CD4-positive, alpha-beta T cell treated with Interleukin-17A for 4 hours (primary cell): ENCODE measurements at regions not wholly inside any gene's neighbourhood (a gene's known extent, or its start where the extent isn't known, plus 50 kb on each side); places are given as distances from the start of the nearest gene placed in this dataset.
"Not testable (repeated sequence)": the region's sequence is repeated elsewhere in the genome, so short reads cannot be mapped to it uniquely, and the experiment has no call there.

ENCODE experiments used
- DNase-seq: peaks from one replicate; pipeline ENCODE4 v3.0.0-alpha.2; 2020; ENCODE audit warnings: mixed read lengths

DNA sequence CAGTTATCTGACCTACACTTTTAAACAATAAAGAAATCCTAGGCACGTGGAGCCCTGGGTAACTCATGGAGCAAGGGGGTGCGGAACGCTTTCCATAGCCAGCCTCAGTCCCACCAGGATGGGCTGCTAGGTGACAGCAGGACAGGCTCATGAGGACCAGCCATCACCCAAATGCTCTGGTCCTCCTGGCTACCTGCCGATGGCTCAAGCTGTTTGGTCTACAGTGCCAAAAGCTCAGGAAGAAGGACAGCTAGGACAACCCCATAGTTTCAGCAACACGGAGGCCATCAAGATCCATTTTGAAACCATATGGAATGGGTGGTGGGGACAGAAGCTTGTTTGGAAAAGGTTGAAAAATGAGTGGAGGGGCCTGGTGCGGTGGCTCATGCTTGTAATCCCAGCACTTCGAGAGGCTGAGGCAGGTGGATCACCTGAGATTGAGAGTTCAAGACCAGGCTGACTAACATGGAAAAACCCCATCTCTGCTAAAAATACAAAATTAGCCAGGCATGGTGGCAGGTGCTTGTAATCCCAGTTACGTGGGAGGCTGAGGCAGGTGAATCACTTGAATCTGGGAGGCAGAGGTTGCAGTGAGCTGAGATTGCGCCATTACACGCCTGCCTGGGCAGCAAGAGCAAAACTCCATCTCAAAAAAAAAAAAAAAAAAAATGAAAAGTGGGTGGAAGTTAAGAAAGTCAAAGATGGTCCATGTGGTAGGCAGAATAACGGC, 93.7 kb upstream of the ALDH3B2 start:
- DNase-seq, result not testable (repeated sequence)

DNA sequence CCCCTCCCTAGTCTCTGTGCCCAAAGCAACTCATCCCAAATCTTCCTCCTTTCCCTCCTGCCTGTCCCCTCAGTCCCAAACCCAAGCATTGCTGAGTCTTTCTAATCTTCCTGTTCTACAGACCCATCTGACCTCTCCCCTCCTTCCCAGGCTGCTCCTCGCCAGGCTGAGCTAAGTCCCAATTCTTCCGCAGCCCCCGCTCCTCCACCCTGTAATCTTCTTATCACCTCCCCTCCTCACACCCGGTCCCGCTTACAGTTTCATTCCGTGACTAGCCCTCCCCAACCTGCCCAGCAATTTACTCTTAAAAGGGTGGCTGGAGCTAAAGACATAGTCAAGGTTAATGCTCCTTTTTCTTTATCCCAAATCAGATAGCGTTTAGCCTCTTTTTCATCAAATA, 86.8 kb upstream of the ALDH3B2 start:
- DNase-seq, result not testable (repeated sequence)

DNA sequence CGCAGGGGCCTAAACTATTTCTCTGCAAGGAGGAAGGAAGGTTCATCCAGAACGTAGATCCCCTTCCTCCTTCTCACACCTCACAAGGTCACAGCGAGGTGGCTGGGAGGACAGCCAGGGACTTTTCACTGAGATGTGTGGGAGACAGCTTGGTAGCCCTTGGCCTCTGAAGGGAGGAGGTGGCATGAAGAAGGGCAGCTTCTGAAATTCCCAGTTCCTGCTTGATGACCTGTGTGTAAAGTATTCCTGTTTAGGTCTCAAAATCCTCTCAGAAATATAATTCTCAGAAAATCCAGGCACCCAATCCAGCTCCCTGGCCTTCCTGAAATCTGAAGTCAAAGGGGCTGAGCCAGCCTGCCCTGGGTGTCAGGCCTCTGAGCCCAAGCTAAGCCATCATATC, 84.9 kb upstream of the ALDH3B2 start:
- DNase-seq, result not testable (repeated sequence)

DNA sequence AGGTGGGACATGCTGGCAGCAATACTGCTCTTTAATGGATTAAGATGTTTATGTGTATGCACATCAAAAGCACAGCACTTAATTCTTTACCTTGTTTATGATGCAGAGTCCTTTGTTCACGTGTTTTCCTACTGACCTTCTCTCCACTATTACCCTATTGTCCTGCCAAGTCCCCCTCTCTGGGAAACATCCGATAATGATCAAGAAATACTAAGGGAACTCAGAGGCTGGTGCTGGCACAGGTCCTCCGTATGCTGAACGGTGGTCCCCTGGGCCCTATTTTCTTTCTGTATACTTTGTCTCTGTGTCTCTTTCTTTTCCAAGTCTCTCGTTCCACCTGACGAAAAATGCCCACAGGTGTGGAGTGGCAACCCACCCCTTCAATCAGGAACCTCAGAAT, 84.0 kb upstream of the ALDH3B2 start:
- DNase-seq, result not testable (repeated sequence)

DNA sequence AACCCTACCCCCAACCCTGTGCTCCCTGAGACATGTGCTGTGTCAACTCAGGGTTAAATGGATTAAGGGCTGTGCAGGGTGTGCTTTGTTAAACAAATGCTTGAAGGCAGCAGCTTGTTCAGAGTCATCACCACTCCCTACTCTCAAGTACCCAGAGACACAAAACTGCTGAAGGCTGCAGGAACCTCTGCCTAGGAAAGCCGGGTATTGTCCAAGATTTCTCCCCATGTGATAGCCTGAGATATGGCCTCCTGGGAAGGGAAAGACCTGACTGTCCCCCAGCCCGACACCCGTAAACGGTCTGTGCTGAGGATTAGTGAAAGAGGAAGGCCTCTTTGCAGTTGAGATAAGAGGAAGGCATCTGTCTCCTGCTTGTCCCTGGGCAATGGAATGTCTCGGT, 83.6 kb upstream of the ALDH3B2 start:
- not testable (repeated sequence) for DNase-seq

DNA sequence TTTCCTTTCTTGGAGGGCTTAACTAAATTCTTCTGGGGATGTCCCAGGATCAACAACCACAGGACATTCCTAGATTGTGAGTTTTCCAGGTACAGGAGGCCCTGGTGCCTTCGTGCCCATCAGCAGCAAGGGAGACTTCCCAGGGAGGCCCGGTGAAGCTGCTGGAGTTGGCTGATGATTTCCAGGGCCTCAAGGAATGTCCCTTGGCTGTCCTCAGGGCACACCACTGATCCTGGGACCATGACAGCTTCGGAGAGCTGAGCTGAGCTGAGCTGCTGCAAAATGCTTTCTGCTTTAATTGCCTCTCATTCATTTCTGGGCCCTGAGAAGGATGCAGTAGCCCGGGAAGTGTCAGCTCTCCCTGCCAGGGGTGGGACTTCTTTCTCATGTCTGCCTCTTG, 79.4 kb upstream of the ALDH3B2 start:
- not testable (repeated sequence) for DNase-seq

DNA sequence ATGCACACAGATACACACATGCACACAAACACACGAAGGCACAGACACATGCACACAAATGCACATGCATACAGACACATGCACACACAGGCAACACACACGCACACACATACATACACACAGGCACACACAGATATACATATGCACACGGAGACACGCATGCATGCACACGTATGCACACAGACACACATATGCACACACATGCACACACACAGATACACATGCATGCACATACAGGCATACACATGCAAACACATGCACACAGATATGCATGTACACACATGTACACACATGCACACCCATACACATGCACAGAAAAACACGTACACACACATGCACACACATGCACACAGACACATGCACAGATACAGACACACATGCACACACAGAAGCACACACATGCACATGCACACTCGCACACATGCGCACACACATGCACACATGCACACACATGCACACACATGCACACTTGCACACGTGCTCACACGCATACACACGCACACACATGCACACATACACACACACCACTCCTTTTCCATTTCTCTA, 70.8 kb upstream of the ALDH3B2 start:
- DNase-seq, result no peak

DNA sequence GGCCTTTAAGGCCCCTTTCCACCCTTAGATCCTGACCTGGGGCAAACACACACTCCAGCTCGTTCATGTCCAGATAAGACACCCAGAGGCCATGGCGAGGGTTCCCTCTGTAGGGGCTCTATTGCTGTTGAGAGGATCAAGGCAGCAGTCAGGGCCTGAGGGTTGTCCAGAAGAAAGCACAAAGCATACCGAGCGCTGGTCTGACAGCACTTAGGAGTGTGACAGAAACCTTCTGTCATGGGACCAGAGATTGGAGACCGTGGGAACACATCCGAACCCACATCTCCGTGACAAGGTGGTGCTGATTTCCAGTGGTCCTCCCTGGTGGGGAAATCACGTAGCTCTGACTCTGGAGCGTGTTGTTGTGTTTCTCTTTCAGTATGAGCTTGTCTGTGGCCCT, 69.8 kb upstream of the ALDH3B2 start:
- DNase-seq, result not testable (repeated sequence)

DNA sequence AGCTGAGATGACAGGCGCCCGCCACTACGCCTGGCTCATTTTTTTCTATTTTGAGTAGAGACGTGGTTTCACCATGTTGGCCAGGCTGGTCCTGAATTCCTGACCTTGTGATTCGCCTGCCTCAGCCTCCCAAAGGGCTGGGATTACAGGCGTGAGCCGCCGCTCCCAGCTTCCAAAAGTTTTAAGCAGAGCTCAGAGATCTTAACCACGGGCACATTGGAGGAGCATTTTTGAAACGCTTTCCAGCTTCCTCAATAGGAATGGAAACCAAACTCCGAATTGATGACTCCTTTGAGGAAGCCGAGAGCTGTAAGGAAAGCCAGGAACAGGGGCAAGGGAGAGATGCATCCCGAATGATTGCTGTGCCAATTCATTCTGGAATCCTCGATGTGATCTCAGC, 63.8 kb upstream of the ALDH3B2 start:
- DNase-seq, result not testable (repeated sequence)

DNA sequence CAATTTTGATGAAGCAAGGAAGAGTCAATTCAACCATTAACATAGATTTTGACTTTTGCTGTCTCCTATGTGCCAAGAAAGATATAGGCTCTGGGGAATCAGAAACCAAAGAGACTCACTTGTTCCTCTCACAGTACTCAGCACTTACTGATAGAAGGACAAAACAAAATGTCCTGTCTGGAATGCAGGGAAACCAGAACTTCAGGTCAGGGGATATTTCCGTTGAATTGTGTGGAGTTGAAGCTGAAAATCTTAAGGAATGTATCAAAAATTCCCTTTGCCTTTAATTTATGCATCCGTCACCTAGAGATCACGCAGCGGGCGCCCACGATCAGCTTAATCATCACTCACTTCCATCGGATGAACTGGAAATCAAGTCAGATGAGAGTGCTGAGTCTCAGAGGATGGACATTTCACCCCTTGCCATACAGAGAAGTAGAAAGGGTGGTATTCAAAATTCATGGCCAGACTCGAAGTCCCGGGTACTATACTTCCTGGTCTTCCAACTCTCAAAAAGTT, 63.2 kb upstream of the ALDH3B2 start:
- not testable (repeated sequence) for DNase-seq

DNA sequence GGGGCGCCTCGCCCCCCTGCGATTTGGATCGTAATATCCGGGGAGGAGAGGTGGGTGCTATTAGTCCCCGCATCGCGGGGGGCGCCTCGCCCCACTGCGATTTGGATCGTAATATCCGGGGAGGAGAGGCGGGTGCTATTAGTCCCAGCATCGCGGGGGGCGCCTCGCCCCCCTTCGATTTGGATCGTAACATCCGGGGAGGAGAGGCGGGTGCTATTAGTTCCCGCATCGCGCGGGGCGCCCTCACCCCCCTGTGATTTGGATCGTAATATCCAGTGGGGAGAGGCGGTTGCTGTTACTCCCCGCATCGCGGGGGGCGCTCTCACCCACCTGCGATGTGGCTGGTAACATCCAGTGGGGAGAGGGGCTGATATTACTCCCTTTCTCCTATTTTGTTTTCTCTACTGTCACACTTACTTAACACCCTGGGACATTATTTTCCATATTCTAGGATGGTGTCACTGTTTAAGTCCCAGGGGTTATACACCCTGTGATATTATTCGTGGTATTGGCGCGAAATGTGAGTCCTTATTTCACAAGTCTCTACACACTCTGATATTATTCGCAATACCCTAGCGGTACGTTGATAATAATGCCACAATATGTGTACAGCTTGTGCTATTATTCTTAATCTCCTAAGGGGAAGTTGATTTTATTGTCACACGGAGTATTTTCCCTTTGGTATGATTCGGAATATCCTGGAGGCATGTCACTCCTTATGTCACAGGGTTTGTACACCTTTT, 57.8 kb upstream of the ALDH3B2 start:
- DNase-seq, result peak; percentile 48

DNA sequence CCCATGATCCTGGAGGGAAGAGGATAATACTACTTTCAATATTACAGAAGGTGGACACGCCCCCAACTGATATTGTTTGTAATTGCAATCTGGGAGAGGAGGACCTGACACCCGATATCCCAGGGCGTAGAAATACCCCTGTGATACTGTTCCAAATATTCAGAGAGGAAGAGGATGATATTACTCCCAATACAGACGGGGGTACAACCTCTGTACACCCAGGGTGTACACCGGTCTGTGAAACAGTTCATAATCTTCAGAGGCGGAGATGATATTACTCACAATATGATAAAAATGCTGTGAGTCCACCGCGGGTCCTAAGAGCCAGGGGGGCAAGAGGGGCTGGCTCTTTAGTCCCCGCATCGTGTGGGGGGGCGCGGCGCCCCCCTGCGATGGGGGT, 57.2 kb upstream of the ALDH3B2 start:
- DNase-seq, result no peak

DNA sequence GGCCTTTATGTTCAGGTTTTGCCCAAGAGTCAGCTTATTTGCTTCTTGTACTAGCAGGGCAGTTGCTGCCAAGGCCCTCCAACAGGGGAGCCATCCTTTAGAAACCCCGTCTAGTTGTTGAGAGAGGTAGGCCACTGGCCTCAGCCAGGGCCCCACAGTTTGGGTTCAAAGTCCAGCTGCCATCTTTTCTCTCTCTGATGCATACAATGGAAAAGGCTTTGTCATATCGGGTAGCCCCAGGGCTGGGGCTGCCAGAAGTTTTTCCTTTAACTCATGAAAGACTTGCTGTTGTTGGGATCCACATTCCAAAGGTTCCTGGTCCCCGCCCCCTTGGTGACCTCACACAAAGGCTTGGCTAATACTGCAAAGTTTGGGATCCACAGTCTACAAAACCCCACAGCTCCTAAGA, 53.7 kb upstream of the ALDH3B2 start:
- not testable (repeated sequence) for DNase-seq

DNA sequence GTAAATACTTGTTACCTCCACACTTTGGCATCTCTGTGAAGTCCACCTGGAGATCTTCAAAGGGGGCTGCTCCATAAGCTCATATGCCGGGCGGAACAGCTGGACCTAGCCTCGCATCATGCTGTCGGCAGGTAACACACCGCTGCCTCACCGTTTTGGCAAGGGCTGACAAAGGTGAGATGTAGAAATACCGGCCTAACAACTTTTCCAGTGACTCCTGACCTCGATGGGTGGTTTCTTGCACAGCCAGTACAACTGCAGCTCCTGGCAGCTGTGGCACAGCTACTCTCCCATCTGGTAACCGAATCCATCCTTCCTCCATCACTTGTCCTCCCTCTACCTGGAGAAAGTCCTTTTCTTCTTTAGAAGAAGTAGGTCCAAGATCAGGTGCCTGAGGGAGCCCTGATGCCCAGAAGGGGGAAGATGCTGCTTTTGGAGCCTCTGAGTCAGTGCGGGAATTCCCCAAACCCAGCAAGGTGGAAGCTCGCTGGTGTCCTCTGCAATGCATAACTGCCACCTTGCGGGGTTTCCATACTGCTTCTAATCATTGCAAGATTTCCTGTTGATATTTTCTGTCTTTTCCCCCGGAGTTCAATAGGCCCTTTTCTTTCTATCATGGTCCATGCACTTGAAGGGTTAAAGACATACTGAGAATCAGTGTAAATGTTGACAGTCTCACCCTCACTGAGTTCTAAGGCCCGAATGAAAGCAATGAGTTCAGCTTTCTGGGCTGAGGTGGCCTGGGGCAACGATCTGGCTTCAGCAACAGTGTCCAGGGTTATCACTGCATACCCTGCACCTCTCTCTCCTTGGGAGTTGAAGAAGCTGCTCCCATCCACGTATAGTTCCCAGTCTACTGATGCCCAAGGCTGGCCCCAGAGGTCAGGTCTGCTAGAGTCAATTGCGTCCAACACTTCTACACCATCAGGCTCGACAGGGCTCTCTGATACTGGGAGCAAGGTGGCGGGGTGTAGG, 52.9 kb upstream of the ALDH3B2 start:
- DNase-seq, result not testable (repeated sequence)
